Right lobe of liver (tissue), 4 donors: ENCODE measurements at regions not wholly inside any gene's neighbourhood (a gene's known extent, or its start where the extent isn't known, plus 50 kb on each side); places are given as distances from the start of the nearest gene placed in this dataset.

Experiments used
- CTCF ChIP-seq, 4 donors: fragments of 200-600 bp in 3 of 4; fragments of 450-650 bp in 1 of 4; IDR thresholded peaks; one replicate each; pipeline versions ENCODE4 v1.5.1 to v1.8.0; 2016 to 2022; ENCODE audit warnings: antibody characterized with exemption in 4 of 4, mild to moderate bottlenecking in 2 of 4
- POLR2A ChIP-seq: fragments of 450-650 bp; IDR thresholded peaks from one replicate; pipeline ENCODE4 v1.6.1; 2017; ENCODE audit warnings: antibody characterized with exemption, mild to moderate bottlenecking
- donor health status: DM: no; HTN: no; CAD: no.
- donor health status: DM: no; HTN: no; CAD: no.
- donor health status: DM: no; HTN: yes; CAD: no.

DNA sequence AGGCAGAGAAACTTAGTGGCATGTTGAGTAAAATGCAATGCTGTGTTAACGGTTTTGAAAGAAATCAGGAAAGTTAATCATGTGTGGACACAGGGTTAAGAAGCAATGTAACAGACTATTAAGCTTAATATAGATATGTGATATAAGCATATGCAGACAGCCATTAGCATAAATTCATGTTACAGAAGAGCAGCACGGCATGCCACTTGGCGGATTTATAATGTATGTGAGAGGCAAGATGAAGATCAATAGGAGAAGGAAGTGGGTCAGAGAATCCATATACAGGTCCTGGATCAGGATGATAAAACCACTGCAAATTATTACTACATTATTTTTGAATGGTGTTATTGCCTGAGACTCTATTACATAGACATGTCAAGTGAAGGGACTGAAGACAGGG lies 694.3 kb downstream of the MCTP2 start:
- no peak for TF ChIP-seq CTCF (IDR thresholded peaks at IDR 0.05)
- no peak for TF ChIP-seq POLR2A
